ENCODE measurements at regions not wholly inside any gene's neighbourhood (a gene's known extent, or its start where the extent isn't known, plus 50 kb on each side); places are given as distances from the start of the nearest gene placed in this dataset.

DNA sequence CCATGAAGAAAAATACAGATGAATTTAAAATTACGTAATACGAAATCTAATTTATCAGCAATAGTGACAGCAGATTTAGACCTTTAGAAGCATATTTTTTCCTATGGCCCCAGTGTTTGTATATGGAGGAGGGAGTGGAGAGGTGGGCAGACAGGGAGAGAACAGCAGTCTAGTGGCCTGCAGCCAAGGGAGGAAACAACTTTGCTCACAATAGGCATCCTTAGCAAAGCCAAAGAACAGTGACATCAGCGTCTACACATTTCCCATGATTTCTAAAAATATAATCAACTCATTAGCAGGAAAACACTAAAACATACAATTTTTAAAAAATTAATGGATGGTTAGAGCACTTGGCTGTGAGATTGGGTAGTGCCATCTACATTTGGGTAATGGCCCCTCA is 622.6 kb upstream of the ATP2B1 start:
- WGBS, 2 donors (ENCODE audit: low coverage in 1 of 2): 93 to 96% methylated on average over 3 of the region's 3 CpGs
- H3K27ac ChIP-seq: no peak overlapping the region
- no peaks in the 10 kb centered on the region for H3K27me3 ChIP-seq
- H3K9me3 ChIP-seq: no peaks in the 10 kb centered on the region
- DNase-seq: no peak
- no peak overlapping the region for H3K4me3 ChIP-seq
- peaks cover 0 to 14% (median 2%) of the 10 kb centered on the region in 4 donors for H3K4me1 ChIP-seq
- no peaks in the 10 kb centered on the region for H3K36me3 ChIP-seq
- in situ Hi-C loops (cut with MboI; ENCODE audit: low pct_ligation_motif_present in 1 of 4, low pct_unique_long_range_greater_than_20kb in 1 of 4, low sequenced_read_pairs in 3 of 4) (no loop called here), intact Hi-C loops (cut with DNase I; ENCODE audit: low total_unique reads) (no loop called here)
- TF ChIP-seq POLR2A (IDR thresholded peaks at IDR 0.05) (no peak), POLR2AphosphoS5 (IDR thresholded peaks at IDR 0.05) (no peak), EP300 (IDR thresholded peaks at IDR 0.05; ENCODE audit: low read depth) (no peak)
- TF ChIP-seq, protein P1, sequence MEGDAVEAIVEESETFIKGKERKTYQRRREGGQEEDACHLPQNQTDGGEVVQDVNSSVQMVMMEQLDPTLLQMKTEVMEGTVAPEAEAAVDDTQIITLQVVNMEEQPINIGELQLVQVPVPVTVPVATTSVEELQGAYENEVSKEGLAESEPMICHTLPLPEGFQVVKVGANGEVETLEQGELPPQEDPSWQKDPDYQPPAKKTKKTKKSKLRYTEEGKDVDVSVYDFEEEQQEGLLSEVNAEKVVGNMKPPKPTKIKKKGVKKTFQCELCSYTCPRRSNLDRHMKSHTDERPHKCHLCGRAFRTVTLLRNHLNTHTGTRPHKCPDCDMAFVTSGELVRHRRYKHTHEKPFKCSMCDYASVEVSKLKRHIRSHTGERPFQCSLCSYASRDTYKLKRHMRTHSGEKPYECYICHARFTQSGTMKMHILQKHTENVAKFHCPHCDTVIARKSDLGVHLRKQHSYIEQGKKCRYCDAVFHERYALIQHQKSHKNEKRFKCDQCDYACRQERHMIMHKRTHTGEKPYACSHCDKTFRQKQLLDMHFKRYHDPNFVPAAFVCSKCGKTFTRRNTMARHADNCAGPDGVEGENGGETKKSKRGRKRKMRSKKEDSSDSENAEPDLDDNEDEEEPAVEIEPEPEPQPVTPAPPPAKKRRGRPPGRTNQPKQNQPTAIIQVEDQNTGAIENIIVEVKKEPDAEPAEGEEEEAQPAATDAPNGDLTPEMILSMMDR (IDR thresholded peaks at IDR 0.05): no peak

DNA sequence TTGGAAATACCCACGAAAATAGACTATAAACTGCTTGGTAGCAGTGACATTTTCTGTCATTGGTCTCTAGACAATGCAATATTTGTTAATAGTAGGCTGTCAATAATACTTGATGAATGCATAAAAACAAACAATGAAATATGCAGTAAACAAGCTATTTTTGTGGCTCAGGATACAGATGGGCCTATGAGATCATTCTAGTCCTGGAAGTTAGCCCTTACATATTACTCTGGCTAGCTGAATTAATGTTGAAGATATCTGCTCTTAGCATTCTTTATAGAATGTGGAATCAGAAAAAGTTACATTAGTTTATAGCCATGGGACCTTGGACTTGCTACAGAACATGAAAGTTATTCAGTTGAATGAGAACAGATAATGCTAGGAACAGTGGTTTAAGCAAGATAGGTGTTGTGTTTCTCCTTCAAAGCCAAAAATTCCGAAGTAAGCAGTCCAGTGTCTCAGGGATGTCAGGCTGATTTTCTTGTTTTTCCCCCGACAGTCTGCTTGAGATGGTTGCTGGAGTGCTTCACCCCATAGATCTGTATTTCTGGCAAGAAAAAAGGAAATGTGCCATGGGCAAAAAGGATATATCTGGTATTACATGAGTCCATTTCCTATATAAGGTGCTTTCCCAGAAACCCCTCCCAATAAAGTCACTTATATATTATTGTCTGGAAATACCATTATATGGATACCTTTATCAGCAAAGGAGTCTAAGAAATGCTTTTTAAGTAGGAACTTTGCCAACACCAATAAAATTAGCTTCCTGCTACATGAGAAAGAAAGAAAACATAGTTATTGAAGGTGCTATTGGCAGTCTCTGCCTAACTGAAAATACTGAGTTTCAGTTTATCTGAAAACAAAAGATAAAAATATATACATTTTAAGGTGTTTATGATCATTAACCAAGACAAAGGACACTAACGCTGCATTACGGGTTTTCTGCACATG is 619.4 kb upstream of the ATP2B1 start:
- Histone ChIP-seq H3K27me3 (no peaks in the 10 kb centered on the region), H3K27ac (peak overlapping the region in 1 of 4 donors; percentile 26), H3K9me3 (no peaks in the 10 kb centered on the region), H3K36me3 (no peaks in the 10 kb centered on the region), H3K4me3 (no peak overlapping the region), H3K4me1 (peaks cover 0 to 14% (median 2%) of the 10 kb centered on the region in 4 donors)
- TF ChIP-seq POLR2A (IDR thresholded peaks at IDR 0.05): no peak
- TF ChIP-seq, protein P1 (IDR thresholded peaks at IDR 0.05): no peak
- no peak for TF ChIP-seq POLR2AphosphoS5 (IDR thresholded peaks at IDR 0.05)
- no peak for TF ChIP-seq EP300 (IDR thresholded peaks at IDR 0.05; ENCODE audit: low read depth)
- intact Hi-C loops (cut with DNase I; ENCODE audit: low total_unique reads): no loop called here
- 44 to 55% methylated on average over 4 to 5 of the region's 5 CpGs for WGBS, 2 donors (ENCODE audit: low coverage in 1 of 2)
- no peak for DNase-seq
- in situ Hi-C loops (cut with MboI; ENCODE audit: low pct_ligation_motif_present in 1 of 4, low pct_unique_long_range_greater_than_20kb in 1 of 4, low sequenced_read_pairs in 3 of 4): no loop called here

DNA sequence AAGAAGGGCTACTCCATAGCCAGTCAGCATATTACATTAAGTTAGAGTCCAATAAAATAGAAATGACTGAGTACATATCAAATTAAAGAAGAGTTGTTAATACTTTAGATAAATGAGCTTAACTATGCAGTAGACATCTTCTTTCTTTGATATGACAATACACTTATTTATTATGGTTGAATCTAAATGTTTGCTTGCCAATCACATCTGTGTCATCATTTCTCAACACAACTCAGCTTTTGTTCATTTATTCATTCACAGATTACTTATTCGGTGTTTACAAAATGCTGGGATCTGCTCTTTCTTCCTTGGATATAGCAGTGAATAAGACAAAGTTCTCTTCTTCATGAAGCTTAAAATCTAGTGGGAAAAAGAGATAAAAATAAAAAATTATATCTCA is 614.6 kb upstream of the ATP2B1 start:
- Histone ChIP-seq H3K27me3 (no peaks in the 10 kb centered on the region), H3K9me3 (no peaks in the 10 kb centered on the region), H3K4me3 (no peak overlapping the region), H3K4me1 (peaks cover 0 to 7% (median 1%) of the 10 kb centered on the region in 4 donors), H3K36me3 (no peaks in the 10 kb centered on the region), H3K27ac (no peak overlapping the region)
- no peak for DNase-seq
- whole genome bisulfite sequencing, 2 donors (ENCODE audit: low coverage in 1 of 2): 83 to 90% methylated on average over 1 of the region's 1 CpG
- TF ChIP-seq, protein P1 (IDR thresholded peaks at IDR 0.05): no peak
- TF ChIP-seq POLR2A (IDR thresholded peaks at IDR 0.05) (no peak), EP300 (IDR thresholded peaks at IDR 0.05; ENCODE audit: low read depth) (no peak), POLR2AphosphoS5 (IDR thresholded peaks at IDR 0.05) (no peak)
- in situ Hi-C loops (cut with MboI; ENCODE audit: low pct_ligation_motif_present in 1 of 4, low pct_unique_long_range_greater_than_20kb in 1 of 4, low sequenced_read_pairs in 3 of 4): no loop called here
- intact Hi-C loops (cut with DNase I; ENCODE audit: low total_unique reads): no loop called here

DNA sequence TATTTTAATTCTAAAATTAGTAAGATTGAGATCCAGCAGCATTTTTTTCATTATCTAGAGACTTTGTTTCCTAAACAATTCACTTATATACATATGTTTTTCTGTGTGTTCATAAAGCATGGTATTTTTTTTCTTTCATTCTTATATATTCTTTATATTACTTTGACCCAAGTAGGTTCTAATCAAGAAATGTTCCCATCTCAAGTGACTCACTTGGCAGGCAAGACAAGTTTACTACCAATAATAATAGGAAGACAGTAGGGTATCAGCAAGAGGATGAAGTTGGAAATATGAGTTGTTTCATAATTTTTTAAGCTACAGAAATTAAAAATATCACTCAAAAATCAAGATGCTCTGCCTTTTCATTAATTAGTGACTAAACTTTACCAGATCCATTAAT is 613.4 kb upstream of the ATP2B1 start:
- in situ Hi-C loops (cut with MboI; ENCODE audit: low pct_ligation_motif_present in 1 of 4, low pct_unique_long_range_greater_than_20kb in 1 of 4, low sequenced_read_pairs in 3 of 4) (no loop called here), intact Hi-C loops (cut with DNase I; ENCODE audit: low total_unique reads) (no loop called here)
- DNase-seq: no peak
- Histone ChIP-seq H3K4me1 (no peaks in the 10 kb centered on the region), H3K9me3 (no peaks in the 10 kb centered on the region), H3K36me3 (no peaks in the 10 kb centered on the region), H3K27me3 (no peaks in the 10 kb centered on the region), H3K4me3 (no peak overlapping the region), H3K27ac (no peak overlapping the region)
- TF ChIP-seq, protein P1 (IDR thresholded peaks at IDR 0.05): no peak
- TF ChIP-seq POLR2AphosphoS5 (IDR thresholded peaks at IDR 0.05) (no peak), POLR2A (IDR thresholded peaks at IDR 0.05) (no peak), EP300 (IDR thresholded peaks at IDR 0.05; ENCODE audit: low read depth) (no peak)

All from transverse colon (tissue), 4 donors.